Thyroid gland (tissue), 4 donors: ENCODE measurements at regions not wholly inside any gene's neighbourhood (a gene's known extent, or its start where the extent isn't known, plus 50 kb on each side); places are given as distances from the start of the nearest gene placed in this dataset.

Experiments used
- POLR2A ChIP-seq, 2 donors: fragments of 450-650 bp; IDR thresholded peaks; one replicate each; pipeline ENCODE4 v1.6.1; 2017; ENCODE audit warnings: antibody characterized with exemption in 2 of 2, mild to moderate bottlenecking in 2 of 2, moderate library complexity in 1 of 2
- TF ChIP-seq, protein P1 (sequence below), 6 experiments: fragments of 200-600 bp in 3 of 6; fragments of 450-650 bp in 3 of 6; sonication (generic) in 3 of 6; IDR thresholded peaks; one replicate each; pipeline ENCODE4 v1.5.1; 2016 to 2019; ENCODE audit warnings: antibody characterized with exemption in 6 of 6, mild to moderate bottlenecking in 2 of 6, inconsistent platforms in 1 of 6, moderate library complexity in 1 of 6

- TF ChIP-seq, protein P1, sequence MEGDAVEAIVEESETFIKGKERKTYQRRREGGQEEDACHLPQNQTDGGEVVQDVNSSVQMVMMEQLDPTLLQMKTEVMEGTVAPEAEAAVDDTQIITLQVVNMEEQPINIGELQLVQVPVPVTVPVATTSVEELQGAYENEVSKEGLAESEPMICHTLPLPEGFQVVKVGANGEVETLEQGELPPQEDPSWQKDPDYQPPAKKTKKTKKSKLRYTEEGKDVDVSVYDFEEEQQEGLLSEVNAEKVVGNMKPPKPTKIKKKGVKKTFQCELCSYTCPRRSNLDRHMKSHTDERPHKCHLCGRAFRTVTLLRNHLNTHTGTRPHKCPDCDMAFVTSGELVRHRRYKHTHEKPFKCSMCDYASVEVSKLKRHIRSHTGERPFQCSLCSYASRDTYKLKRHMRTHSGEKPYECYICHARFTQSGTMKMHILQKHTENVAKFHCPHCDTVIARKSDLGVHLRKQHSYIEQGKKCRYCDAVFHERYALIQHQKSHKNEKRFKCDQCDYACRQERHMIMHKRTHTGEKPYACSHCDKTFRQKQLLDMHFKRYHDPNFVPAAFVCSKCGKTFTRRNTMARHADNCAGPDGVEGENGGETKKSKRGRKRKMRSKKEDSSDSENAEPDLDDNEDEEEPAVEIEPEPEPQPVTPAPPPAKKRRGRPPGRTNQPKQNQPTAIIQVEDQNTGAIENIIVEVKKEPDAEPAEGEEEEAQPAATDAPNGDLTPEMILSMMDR (IDR thresholded peaks at IDR 0.05): no peak
- TF ChIP-seq POLR2A (IDR thresholded peaks at IDR 0.05): no peak
Observed at GRCh38 chr6:21946298-21946783, 350.5 kb downstream of the PRL start.
